ENCODE measurements at regions not wholly inside any gene's neighbourhood (a gene's known extent, or its start where the extent isn't known, plus 50 kb on each side); places are given as distances from the start of the nearest gene placed in this dataset.

- DNase-seq: no peak
Observed at GRCh38 chr6:14187406-14187805, 69.8 kb downstream of the CD83 start.

- no peak for DNase-seq
Observed at GRCh38 chr6:14189074-14189473, 71.5 kb downstream of the CD83 start.

- DNase-seq: no peak
Observed at GRCh38 chr6:14190191-14190928, 72.8 kb downstream of the CD83 start.

- DNase-seq: no peak
Observed at GRCh38 chr6:14190929-14191224, 73.3 kb downstream of the CD83 start.

GRCh38 chr6:14191761-14192160 lies 74.2 kb downstream of the CD83 start:
- no peak for DNase-seq

- no peak for DNase-seq
Observed at GRCh38 chr6:14192216-14192788, 74.7 kb downstream of the CD83 start.

- no peak for DNase-seq
Observed at GRCh38 chr6:14193524-14193923, 76.0 kb downstream of the CD83 start.

GRCh38 chr6:14194483-14194882 lies 76.9 kb downstream of the CD83 start:
- no peak for DNase-seq

- DNase-seq: no peak
Observed at GRCh38 chr6:14194976-14195375, 77.4 kb downstream of the CD83 start.

GRCh38 chr6:14196026-14196425 lies 78.5 kb downstream of the CD83 start:
- DNase-seq: no peak

GRCh38 chr6:14197118-14197517 lies 79.5 kb downstream of the CD83 start:
- no peak for DNase-seq

- DNase-seq: no peak
Observed at GRCh38 chr6:14200047-14200446, 82.5 kb downstream of the CD83 start.

GRCh38 chr6:14202947-14203346 lies 85.4 kb downstream of the CD83 start:
- no peak for DNase-seq

- no peak for DNase-seq
Observed at GRCh38 chr6:14206391-14206790, 88.8 kb downstream of the CD83 start.

GRCh38 chr6:14207448-14207847 lies 89.9 kb downstream of the CD83 start:
- no peak for DNase-seq

- DNase-seq: no peak
Observed at GRCh38 chr6:14209000-14209399, 91.4 kb downstream of the CD83 start.

GRCh38 chr6:14210077-14210476 lies 92.5 kb downstream of the CD83 start:
- DNase-seq: no peak

GRCh38 chr6:14210663-14211561 lies 93.3 kb downstream of the CD83 start:
- peak; percentile 91 to 94 for DNase-seq

- DNase-seq: no peak
Observed at GRCh38 chr6:14211562-14211942, 94.0 kb downstream of the CD83 start.

GRCh38 chr6:14212020-14212419 lies 94.4 kb downstream of the CD83 start:
- DNase-seq: no peak

GRCh38 chr6:14212632-14213031 lies 95.1 kb downstream of the CD83 start:
- no peak for DNase-seq

GRCh38 chr6:14216946-14217684 lies 99.5 kb downstream of the CD83 start:
- DNase-seq: no peak
